Neuronal stem cell (in vitro differentiated cells): ENCODE measurements at regions not wholly inside any gene's neighbourhood (a gene's known extent, or its start where the extent isn't known, plus 50 kb on each side); places are given as distances from the start of the nearest gene placed in this dataset.

ENCODE experiments used
- DNase-seq: peaks from one replicate; pipeline ENCODE4 v3.0.0-alpha.2; 2013; ENCODE audit warnings: low spot score
- H2AFZ ChIP-seq: one replicate; pipeline ENCODE4 v1.6.1; 2013; ENCODE audit warnings: mild to moderate bottlenecking, low read length, inconsistent platforms
- H2AK5ac ChIP-seq: 2 replicates; pipeline ENCODE4 v1.6.1; 2013; ENCODE audit warnings: low read depth, mild to moderate bottlenecking, inconsistent platforms, low read length, moderate library complexity, mixed read lengths
- H2BK120ac ChIP-seq: 2 replicates; pipeline ENCODE4 v1.6.1; 2013; ENCODE audit warnings: low read depth, mild to moderate bottlenecking, inconsistent platforms, low read length, moderate library complexity, mixed read lengths
- H2BK12ac ChIP-seq: one replicate; pipeline ENCODE4 v1.6.1; 2013; ENCODE audit warnings: low read length, inconsistent platforms
- H2BK15ac ChIP-seq: 2 replicates; pipeline ENCODE4 v1.6.1; 2013; ENCODE audit warnings: mild to moderate bottlenecking, low read length, inconsistent platforms, mixed read lengths
- H2BK5ac ChIP-seq: one replicate; pipeline ENCODE4 v1.6.1; 2013; ENCODE audit warnings: inconsistent platforms, mild to moderate bottlenecking, low read length, moderate library complexity
- H3K14ac ChIP-seq: one replicate; pipeline ENCODE4 v1.6.1; 2013; ENCODE audit warnings: low read length, inconsistent platforms
- H3K18ac ChIP-seq: 2 replicates; pipeline ENCODE4 v1.6.1; 2013; ENCODE audit warnings: low read length, inconsistent platforms
- H3K23ac ChIP-seq: 2 replicates; pipeline ENCODE4 v1.6.1; 2013; ENCODE audit warnings: low read depth, mild to moderate bottlenecking, mixed read lengths, low read length, inconsistent platforms; ENCODE audit not compliant: poor library complexity
- H3K27ac ChIP-seq: replicated peaks from 3 replicates; pipeline ENCODE4 v1.5.1; 2013; ENCODE audit warnings: low read length, inconsistent platforms
- H3K27me3 ChIP-seq, 3 experiments: 2 replicates each; pipeline ENCODE4 v1.6.1; 2013; ENCODE audit warnings: low read length in 3 of 3, mild to moderate bottlenecking in 2 of 3, inconsistent platforms in 1 of 3, low read depth in 1 of 3, mixed read lengths in 1 of 3, moderate library complexity in 1 of 3; ENCODE audit not compliant: control insufficient read depth in 3 of 3, insufficient read depth in 3 of 3
- H3K36me3 ChIP-seq, 2 donors: replicated peaks in 1 of 2; 2 replicates each; pipeline ENCODE4 v1.6.1; 2013; ENCODE audit warnings: low read length in 2 of 2; ENCODE audit not compliant: control insufficient read depth in 2 of 2, insufficient read depth in 2 of 2
- H3K4ac ChIP-seq: 2 replicates; pipeline ENCODE4 v1.6.1; 2013; ENCODE audit warnings: inconsistent platforms, mild to moderate bottlenecking, low read length, moderate library complexity
- H3K4me1 ChIP-seq, 2 donors: 1 replicate in 1 of 2; 2 replicates in 1 of 2; pipeline ENCODE4 v1.6.1; 2013; ENCODE audit warnings: low read length in 2 of 2, low read depth in 1 of 2; ENCODE audit not compliant: control insufficient read depth in 2 of 2, insufficient read depth in 1 of 2
- H3K4me2 ChIP-seq: one replicate; pipeline ENCODE4 v1.6.1; 2013; ENCODE audit warnings: mild to moderate bottlenecking, low read length, inconsistent platforms; ENCODE audit not compliant: insufficient read depth, poor library complexity, severe bottlenecking
- H3K4me3 ChIP-seq, 2 donors: 2 replicates each; pipeline ENCODE4 v1.5.1; 2013; ENCODE audit warnings: low read length in 2 of 2, mild to moderate bottlenecking in 2 of 2, inconsistent platforms in 1 of 2, moderate library complexity in 1 of 2
- H3K79me1 ChIP-seq: one replicate; pipeline ENCODE4 v1.6.1; 2013; ENCODE audit warnings: low read depth, mild to moderate bottlenecking, inconsistent platforms, low read length, moderate library complexity
- H3K9ac ChIP-seq: one replicate; pipeline ENCODE4 v1.6.1; 2013; ENCODE audit warnings: mild to moderate bottlenecking, low read depth, low read length, inconsistent platforms; ENCODE audit not compliant: poor library complexity
- H3K9me3 ChIP-seq, 2 donors: replicated peaks in 1 of 2; 2 replicates each; pipeline versions ENCODE3 to v1.6.1; 2013; ENCODE audit warnings: low read length in 2 of 2, mild to moderate bottlenecking in 2 of 2, inconsistent platforms in 1 of 2, low read depth in 1 of 2, mixed read lengths in 1 of 2, moderate library complexity in 1 of 2; ENCODE audit not compliant: control insufficient read depth in 2 of 2, insufficient read depth in 1 of 2
- H4K8ac ChIP-seq: one replicate; pipeline ENCODE4 v1.6.1; 2013; ENCODE audit warnings: low read depth, mild to moderate bottlenecking, inconsistent platforms, low read length, moderate library complexity
- H4K91ac ChIP-seq: one replicate; pipeline ENCODE4 v1.6.1; 2013; ENCODE audit warnings: low read length, low read depth, mild to moderate bottlenecking, inconsistent platforms; ENCODE audit not compliant: poor library complexity
- WGBS, 2 donors: extraction: QIAGEN DNeasy Blood & Tissue Kit; methylation state at CpG; one replicate each; pipeline ENCODE4 v1.1.7; 2013; ENCODE audit warnings: missing lambda C conversion rate in 2 of 2, mixed read lengths in 1 of 2; ENCODE audit not compliant: insufficient read length in 2 of 2, insufficient replicate concordance in 1 of 2; ENCODE audit errors: extremely low coverage in 2 of 2; 5-methylcytosine and 5-hydroxymethylcytosine counted together

DNA sequence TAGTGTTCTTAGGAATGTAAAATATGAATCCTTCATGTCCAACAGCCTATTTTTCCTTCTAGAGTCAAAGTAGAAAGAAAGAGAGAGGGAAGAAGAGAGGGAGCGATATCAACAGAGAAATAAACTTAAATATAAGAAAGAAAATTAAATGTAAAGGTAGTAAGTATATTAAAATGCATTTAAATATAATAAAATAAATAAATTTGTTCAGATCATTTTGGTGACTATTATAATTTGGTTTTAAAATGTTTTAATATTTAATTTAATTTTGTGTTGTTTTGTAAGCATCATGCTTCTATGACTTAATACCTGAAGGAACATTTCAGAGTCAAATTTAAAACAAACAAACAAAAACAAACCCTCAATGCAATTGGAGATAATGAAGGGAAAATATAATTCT lies 405.2 kb upstream of the IRX1 start:
- Histone ChIP-seq H3K4me3 (no peak overlapping the region), H3K36me3 (no peaks in the 10 kb centered on the region), H2BK12ac (no peak overlapping the region), H3K27ac (no peak overlapping the region), H2BK120ac (no peak overlapping the region), H4K91ac (no peak overlapping the region), H3K4ac (no peak overlapping the region), H3K9me3 (no peaks in the 10 kb centered on the region), H2BK15ac (no peak overlapping the region), H3K4me1 (peaks cover 10 to 16% of the 10 kb centered on the region in 2 donors), H2AK5ac (no peak overlapping the region), H3K79me1 (no peaks in the 10 kb centered on the region), H2BK5ac (no peak overlapping the region), H3K9ac (no peak overlapping the region), H3K27me3 (peaks cover 0 to 2% (median 0%) of the 10 kb centered on the region in 3 experiments), H3K4me2 (no peak overlapping the region), H3K23ac (no peak overlapping the region), H3K18ac (no peak overlapping the region), H4K8ac (no peak overlapping the region), H2AFZ (no peak overlapping the region), H3K14ac (no peak overlapping the region)
- WGBS, 2 donors = no CpG with 5 or more reads among the region's 1 CpG
- no peak for DNase-seq

DNA sequence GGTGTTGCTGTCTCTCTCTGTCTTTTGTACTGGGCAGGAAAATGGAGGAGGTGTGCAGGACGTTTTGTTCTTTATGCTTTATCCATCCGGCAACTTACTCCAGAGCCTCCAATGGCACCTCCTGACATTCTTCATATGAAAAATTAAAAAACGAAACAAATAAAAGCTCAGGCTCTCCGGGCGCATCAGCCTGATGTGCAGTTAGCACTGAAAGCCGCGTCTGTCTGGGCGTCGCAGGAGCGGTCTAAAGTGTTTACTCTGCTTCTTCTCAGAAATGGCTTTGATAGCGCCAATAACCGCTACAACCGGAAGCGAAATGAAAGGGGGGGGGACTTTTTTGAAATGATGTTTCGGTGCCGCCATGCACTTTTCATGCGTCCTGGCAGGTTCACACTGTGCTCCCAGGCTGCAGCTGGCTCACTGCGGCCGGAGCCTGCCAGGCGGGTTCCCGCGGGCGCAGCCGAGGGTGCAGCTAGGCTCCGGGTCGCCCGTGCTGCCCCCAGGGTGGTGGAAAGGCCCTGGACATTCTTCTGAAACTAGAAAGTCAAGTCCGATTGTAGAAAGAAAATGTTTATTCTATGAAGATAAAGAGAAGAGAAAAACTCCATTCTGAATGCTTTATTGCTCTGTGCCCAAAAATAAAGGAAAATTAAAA lies 407.7 kb upstream of the IRX1 start:
- WGBS, 2 donors = no CpG with 5 or more reads among the region's 28 CpGs
- Histone ChIP-seq H3K9ac (no peak overlapping the region), H2BK12ac (no peak overlapping the region), H2AFZ (no peak overlapping the region), H3K27ac (no peak overlapping the region), H2BK5ac (no peak overlapping the region), H3K27me3 (peaks cover 0 to 2% (median 0%) of the 10 kb centered on the region in 3 experiments), H2BK15ac (no peak overlapping the region), H3K9me3 (no peaks in the 10 kb centered on the region), H4K91ac (no peak overlapping the region), H3K18ac (no peak overlapping the region), H3K4me2 (no peak overlapping the region), H3K14ac (no peak overlapping the region), H3K23ac (no peak overlapping the region), H3K4me1 (peaks cover 1 to 2% of the 10 kb centered on the region in 2 donors), H3K4me3 (no peak overlapping the region), H3K79me1 (no peaks in the 10 kb centered on the region), H2AK5ac (no peak overlapping the region), H3K4ac (no peak overlapping the region), H2BK120ac (no peak overlapping the region), H3K36me3 (no peaks in the 10 kb centered on the region), H4K8ac (no peak overlapping the region)
- no peak for DNase-seq

DNA sequence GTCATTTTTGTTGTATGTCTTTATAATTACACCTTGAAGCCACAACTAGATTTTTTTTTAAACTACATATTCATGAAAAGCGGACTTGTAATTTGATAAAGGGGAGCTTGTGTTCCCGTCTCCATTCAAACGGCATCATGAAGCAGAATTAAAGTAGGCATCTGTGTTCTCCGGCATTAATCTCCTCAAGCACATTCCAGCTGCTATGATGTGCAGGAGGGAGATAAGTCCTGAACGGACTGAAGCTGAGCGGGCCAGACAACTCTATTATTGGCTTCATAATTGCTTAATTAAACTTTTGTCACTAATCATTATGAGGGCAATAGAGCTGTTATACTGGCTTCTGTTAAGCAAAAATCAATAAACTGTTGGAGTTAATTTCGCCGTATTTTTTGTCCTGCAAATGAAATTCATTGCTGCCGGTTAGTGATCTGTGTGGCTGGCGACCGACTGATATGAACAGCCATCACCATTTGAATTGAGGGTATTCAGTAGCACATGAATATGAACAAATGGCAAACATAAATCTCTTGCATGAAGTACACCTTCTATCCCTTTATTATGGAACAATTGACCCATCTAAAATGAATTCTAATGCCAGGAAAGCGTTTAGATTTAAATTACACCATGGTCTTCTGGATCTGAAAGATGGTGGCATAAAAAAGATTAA lies 408.8 kb upstream of the IRX1 start:
- no peak overlapping the region for H3K9ac ChIP-seq
- DNase-seq = no peak
- no peaks in the 10 kb centered on the region for H3K79me1 ChIP-seq
- no CpG with 5 or more reads among the region's 12 CpGs for WGBS, 2 donors
- H2BK12ac ChIP-seq = no peak overlapping the region
- no peaks in the 10 kb centered on the region for H3K36me3 ChIP-seq
- peaks cover 0 to 2% (median 0%) of the 10 kb centered on the region in 3 experiments for H3K27me3 ChIP-seq
- no peak overlapping the region for H3K4ac ChIP-seq
- H3K4me2 ChIP-seq = no peak overlapping the region
- no peak overlapping the region for H3K18ac ChIP-seq
- H3K9me3 ChIP-seq = no peaks in the 10 kb centered on the region
- no peak overlapping the region for H2AK5ac ChIP-seq
- no peak overlapping the region for H4K91ac ChIP-seq
- H2AFZ ChIP-seq = no peak overlapping the region
- H3K4me1 ChIP-seq = peaks cover 1 to 5% of the 10 kb centered on the region in 2 donors
- no peak overlapping the region for H2BK5ac ChIP-seq
- H3K27ac ChIP-seq = no peak overlapping the region
- no peak overlapping the region for H3K4me3 ChIP-seq
- no peak overlapping the region for H2BK15ac ChIP-seq
- no peak overlapping the region for H3K14ac ChIP-seq
- H4K8ac ChIP-seq = no peak overlapping the region
- no peak overlapping the region for H2BK120ac ChIP-seq
- no peak overlapping the region for H3K23ac ChIP-seq

- Histone ChIP-seq H3K14ac (no peak overlapping the region), H3K9me3 (no peaks in the 10 kb centered on the region), H3K18ac (no peak overlapping the region), H2AK5ac (no peak overlapping the region), H3K4me3 (no peak overlapping the region), H3K9ac (no peak overlapping the region), H3K23ac (no peak overlapping the region), H3K36me3 (no peaks in the 10 kb centered on the region), H4K91ac (no peak overlapping the region), H2BK15ac (no peak overlapping the region), H3K4ac (no peak overlapping the region), H2AFZ (no peak overlapping the region), H3K79me1 (no peaks in the 10 kb centered on the region), H2BK5ac (no peak overlapping the region), H3K4me1 (peaks cover 5 to 11% of the 10 kb centered on the region in 2 donors), H3K4me2 (no peak overlapping the region), H2BK120ac (no peak overlapping the region), H3K27me3 (peaks cover 0 to 2% (median 0%) of the 10 kb centered on the region in 3 experiments), H2BK12ac (no peak overlapping the region), H4K8ac (no peak overlapping the region), H3K27ac (no peak overlapping the region)
- DNase-seq = no peak
- WGBS, 2 donors = no CpG with 5 or more reads among the region's 7 CpGs
These were observed 409.5 kb upstream of the IRX1 start for GRCh38 chr5:3186156-3186555.
